HepG2 (cell line): ENCODE measurements at regions not wholly inside any gene's neighbourhood (a gene's known extent, or its start where the extent isn't known, plus 50 kb on each side); places are given as distances from the start of the nearest gene placed in this dataset.

Experiments
- ATAC-seq: fragments of 200-7000 bp; cut with Tn5 transposase; 3 replicates; pipeline ENCODE4 v1.9.1; 2020; ENCODE audit warnings: mild to moderate bottlenecking, moderate library complexity
- BruUV-seq: library from RNA; stranded (reverse); fragments of 400-500 nt; replicated peaks from 2 replicates; lab custom pipeline; 2021; lab: Mats Ljungman, UMichigan
- CTCF ChIA-PET: fragments of 300-600 bp; formaldehyde crosslinking; extraction: SDS; loops from one replicate; lab custom pipeline; 2021; ENCODE audit warnings: low total read pairs, inconsistent platforms, low intra/inter-chr PET ratio; lab: Yijun Ruan, JAX
- POLR2A ChIA-PET: fragments of 350-600 bp; sonication (Branson Sonifier 250); formaldehyde crosslinking; loops from one replicate; lab custom pipeline; 2020; ENCODE audit warnings: antibody characterized with exemption, inconsistent platforms; lab: Yijun Ruan, JAX
- DNase-seq: peaks from one replicate; pipeline ENCODE4 v3.0.0-alpha.2; 2015; ENCODE audit warnings: low spot score
- FAIRE-seq: peaks from 3 replicates; lab custom pipeline; 2011; peaks lifted over from hg19 to GRCh38; lab: Jason Lieb, UNC
- H2AFZ ChIP-seq: one replicate; pipeline ENCODE4 v1.6.1; 2011; ENCODE audit warnings: low read length, inconsistent platforms
- H3K27ac ChIP-seq: fragments of 300-600 bp; 3 replicates; pipeline ENCODE4 v1.8.0; 2011; ENCODE audit warnings: mixed run types, mild to moderate bottlenecking, mixed read lengths, low read length, inconsistent platforms; ENCODE audit not compliant: insufficient read depth; ENCODE audit errors: extremely low read length
- H3K27me3 ChIP-seq, 2 experiments: fragments of 200-600 bp in 1 of 2; 2 replicates in 1 of 2; 3 replicates in 1 of 2; pipeline versions ENCODE4 v1.6.0 to v1.8.0; 2011; ENCODE audit warnings: low read length in 2 of 2, mild to moderate bottlenecking in 2 of 2, moderate library complexity in 2 of 2, inconsistent platforms in 1 of 2; ENCODE audit not compliant: insufficient read depth in 2 of 2, control insufficient read depth in 1 of 2
- H3K36me3 ChIP-seq, 2 experiments: fragments of 200-600 bp in 1 of 2; replicated peaks in 1 of 2; 2 replicates in 1 of 2; 3 replicates in 1 of 2; pipeline versions ENCODE4 v1.5.1 to v1.8.0; 2011; ENCODE audit warnings: low read length in 2 of 2, inconsistent platforms in 1 of 2; ENCODE audit not compliant: insufficient read depth in 2 of 2, control insufficient read depth in 1 of 2
- H3K4me1 ChIP-seq: 2 replicates; pipeline ENCODE4 v1.5.1; 2012; ENCODE audit warnings: low read length, inconsistent platforms; ENCODE audit not compliant: insufficient read depth
- H3K4me2 ChIP-seq: 2 replicates; pipeline ENCODE4 v1.6.0; 2011; ENCODE audit warnings: low read depth, low read length, inconsistent platforms
- H3K4me3 ChIP-seq, 3 experiments: fragments of 200-600 bp in 1 of 3; sonication (generic), shearing (Covaris generic) in 1 of 3; replicated peaks in 1 of 3; 2 replicates each; pipeline ENCODE4 v1.5.1; 2011 to 2016; ENCODE audit warnings: low read length in 3 of 3, inconsistent platforms in 2 of 3, low read depth in 2 of 3, mild to moderate bottlenecking in 2 of 3, control low read depth in 1 of 3, mixed read lengths in 1 of 3; ENCODE audit not compliant: insufficient read depth in 1 of 3
- H3K79me2 ChIP-seq: one replicate; pipeline ENCODE4 v1.6.1; 2011; ENCODE audit warnings: low read length, inconsistent platforms; ENCODE audit not compliant: insufficient read depth
- H3K9ac ChIP-seq: 2 replicates; pipeline ENCODE4 v1.6.0; 2011; ENCODE audit warnings: mild to moderate bottlenecking, low read depth, low read length, inconsistent platforms; ENCODE audit not compliant: insufficient read depth
- H3K9me3 ChIP-seq: 2 replicates; pipeline ENCODE4 v1.5.1; 2012; ENCODE audit warnings: mild to moderate bottlenecking, low read length
- H4K20me1 ChIP-seq: 2 replicates; pipeline ENCODE4 v1.6.0; 2011; ENCODE audit warnings: inconsistent platforms, mild to moderate bottlenecking, low read length, moderate library complexity; ENCODE audit not compliant: insufficient read depth
- FIP1L1 ChIP-seq: fragments of 200-400 bp; formaldehyde crosslinking; IDR thresholded peaks from 2 replicates; pipeline ENCODE4 v1.6.1; 2018; ENCODE audit warnings: low read depth, mild to moderate bottlenecking, low read length, moderate library complexity, borderline replicate concordance; ENCODE audit not compliant: insufficient read depth
- THYN1 ChIP-seq: sonication (generic); formaldehyde crosslinking; IDR thresholded peaks from 2 replicates; pipeline ENCODE4 v1.8.1; 2023; ENCODE audit warnings: low read depth, mild to moderate bottlenecking, moderate library complexity, missing genetic modification reagents, borderline replicate concordance
- ZFP62 ChIP-seq: sonication (generic); formaldehyde crosslinking; IDR thresholded peaks from 2 replicates; pipeline ENCODE4 v1.4.0; 2020; ENCODE audit warnings: missing genetic modification reagents
- ZMYM3 ChIP-seq: sonication (generic); formaldehyde crosslinking; IDR thresholded peaks from 2 replicates; pipeline ENCODE4 v1.5.1; 2020; ENCODE audit warnings: mild to moderate bottlenecking, missing genetic modification reagents
- WGBS: methylation state at CpG from one replicate; pipeline ENCODE4 v1.1.6; 2017; ENCODE audit warnings: low lambda C conversion rate; 5-methylcytosine and 5-hydroxymethylcytosine counted together
- in situ Hi-C: cut with HindIII; loops from 2 replicates; pipeline ENCODE4 v1.10.0; 2017; ENCODE audit warnings: low pct_unique_long_range_greater_than_20kb; ENCODE audit not compliant: extremely low pct_ligation_motif_present
- intact Hi-C: fragments of 100-400 bp; cut with micrococcal nuclease; formaldehyde crosslinking; loops from one replicate; pipeline ENCODE4 v1.10.0; 2022; ENCODE audit not compliant: unreplicated experiment
- TF ChIP-seq, protein P1 (sequence below): sonication (generic); formaldehyde crosslinking; IDR thresholded peaks from 2 replicates; pipeline ENCODE4 v1.5.1; 2020; ENCODE audit warnings: mild to moderate bottlenecking, missing genetic modification reagents
- TF ChIP-seq, protein P2 (sequence below): sonication (generic); formaldehyde crosslinking; IDR thresholded peaks from 2 replicates; pipeline ENCODE4 v1.9.0; 2021; ENCODE audit warnings: missing genetic modification reagents, borderline replicate concordance
- TF ChIP-seq, protein P3 (sequence below): sonication (generic); formaldehyde crosslinking; IDR thresholded peaks from 2 replicates; pipeline ENCODE4 v1.5.0; 2020; ENCODE audit warnings: mild to moderate bottlenecking, missing genetic modification reagents

DNA sequence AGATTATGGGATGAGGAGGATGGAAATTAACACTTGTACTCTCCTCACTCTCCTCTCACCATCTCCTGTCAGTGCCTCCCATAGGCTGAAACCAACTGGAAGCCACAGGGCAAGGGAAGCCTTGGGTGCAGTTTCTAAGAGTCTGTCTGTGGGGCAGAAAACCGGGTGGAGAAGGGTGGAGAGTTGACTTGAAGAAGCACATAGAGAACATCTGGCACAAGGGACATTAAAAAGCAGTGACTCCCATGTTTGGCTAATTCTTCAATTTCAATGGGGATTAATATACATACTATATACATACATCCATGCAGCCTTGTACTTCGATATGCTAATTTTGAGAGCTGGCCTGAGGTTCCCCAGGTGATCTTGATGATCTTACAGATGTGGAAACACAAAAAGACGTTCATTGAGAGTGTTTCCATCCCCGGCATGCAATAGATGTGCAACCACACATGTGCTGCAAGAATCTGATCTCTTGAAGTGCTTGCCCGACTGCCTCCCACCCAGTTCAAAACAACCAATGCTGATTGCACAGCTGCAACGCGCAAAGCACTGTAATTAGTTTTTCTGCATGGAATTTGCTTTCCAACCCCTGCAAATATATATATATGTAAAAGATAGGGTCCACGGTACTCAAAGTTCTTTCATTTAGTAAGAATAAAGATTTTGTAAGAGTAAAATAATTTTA is 121.9 kb upstream of the TMC3 start:
- BruUV-seq = no TSS peak
- intact Hi-C loops (no loop called here), in situ Hi-C loops (no loop called here)
- Histone ChIP-seq H3K4me3 (no peak overlapping the region), H3K36me3 (no peaks in the 10 kb centered on the region), H3K4me1 (no peaks in the 10 kb centered on the region), H2AFZ (no peak overlapping the region), H3K27me3 (no peaks in the 10 kb centered on the region; a peak in 1 of 5 replicates), H3K9me3 (no peaks in the 10 kb centered on the region), H3K4me2 (no peak overlapping the region), H3K27ac (no peak overlapping the region), H4K20me1 (no peaks in the 10 kb centered on the region), H3K79me2 (no peaks in the 10 kb centered on the region), H3K9ac (no peak overlapping the region)
- FAIRE-seq = no peak
- TF ChIP-seq FIP1L1 = no peak
- TF ChIP-seq ZMYM3 (CRISPR knock-in tag) = no peak
- 19% methylated on average over 8 of the region's 8 CpGs for WGBS
- no peak for ATAC-seq
- DNase-seq = no peak
- ChIA-PET POLR2A (no interaction called here), CTCF (no interaction called here)

DNA sequence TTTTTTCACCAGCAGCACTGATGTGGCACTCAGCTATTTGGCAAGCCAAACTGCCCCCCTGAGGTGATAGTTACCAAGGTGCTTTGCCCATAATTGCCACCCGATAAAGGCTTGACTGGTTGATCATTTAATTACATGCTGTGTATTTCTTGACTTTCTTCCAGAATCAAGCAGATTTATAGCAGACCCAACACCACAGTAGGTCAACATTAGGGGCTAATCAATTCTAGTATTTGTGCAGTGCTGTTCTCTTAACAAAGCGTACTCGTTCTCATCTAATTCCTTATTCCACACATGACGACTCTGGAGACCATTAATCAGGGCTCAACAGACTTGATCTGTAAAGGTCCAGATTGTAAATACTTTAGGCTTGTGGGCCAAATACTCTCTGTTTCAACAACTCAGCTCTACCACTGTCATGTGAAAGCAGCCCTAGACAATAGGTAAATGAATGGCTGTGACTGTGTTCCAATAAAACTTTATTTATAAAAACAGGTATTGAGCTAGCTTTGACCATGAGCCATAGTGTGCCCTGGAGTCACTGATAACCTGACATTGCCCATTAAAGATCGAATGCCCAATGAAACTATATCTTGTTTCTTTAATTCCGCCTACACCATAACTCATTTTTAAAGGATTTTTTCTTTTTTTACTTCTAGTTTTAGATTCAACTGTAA is 119.1 kb upstream of the TMC3 start:
- no peak for DNase-seq
- Histone ChIP-seq H3K27ac (no peak overlapping the region), H3K27me3 (no peaks in the 10 kb centered on the region; a peak in 1 of 5 replicates), H3K9me3 (no peaks in the 10 kb centered on the region), H3K4me3 (no peak overlapping the region), H3K9ac (no peak overlapping the region), H3K4me1 (no peaks in the 10 kb centered on the region), H3K4me2 (no peak overlapping the region), H3K79me2 (no peaks in the 10 kb centered on the region), H4K20me1 (no peaks in the 10 kb centered on the region), H3K36me3 (no peaks in the 10 kb centered on the region), H2AFZ (no peak overlapping the region)
- POLR2A ChIA-PET = no interaction called here
- intact Hi-C loops = no loop called here
- ATAC-seq = no peak
- TF ChIP-seq, protein P1, sequence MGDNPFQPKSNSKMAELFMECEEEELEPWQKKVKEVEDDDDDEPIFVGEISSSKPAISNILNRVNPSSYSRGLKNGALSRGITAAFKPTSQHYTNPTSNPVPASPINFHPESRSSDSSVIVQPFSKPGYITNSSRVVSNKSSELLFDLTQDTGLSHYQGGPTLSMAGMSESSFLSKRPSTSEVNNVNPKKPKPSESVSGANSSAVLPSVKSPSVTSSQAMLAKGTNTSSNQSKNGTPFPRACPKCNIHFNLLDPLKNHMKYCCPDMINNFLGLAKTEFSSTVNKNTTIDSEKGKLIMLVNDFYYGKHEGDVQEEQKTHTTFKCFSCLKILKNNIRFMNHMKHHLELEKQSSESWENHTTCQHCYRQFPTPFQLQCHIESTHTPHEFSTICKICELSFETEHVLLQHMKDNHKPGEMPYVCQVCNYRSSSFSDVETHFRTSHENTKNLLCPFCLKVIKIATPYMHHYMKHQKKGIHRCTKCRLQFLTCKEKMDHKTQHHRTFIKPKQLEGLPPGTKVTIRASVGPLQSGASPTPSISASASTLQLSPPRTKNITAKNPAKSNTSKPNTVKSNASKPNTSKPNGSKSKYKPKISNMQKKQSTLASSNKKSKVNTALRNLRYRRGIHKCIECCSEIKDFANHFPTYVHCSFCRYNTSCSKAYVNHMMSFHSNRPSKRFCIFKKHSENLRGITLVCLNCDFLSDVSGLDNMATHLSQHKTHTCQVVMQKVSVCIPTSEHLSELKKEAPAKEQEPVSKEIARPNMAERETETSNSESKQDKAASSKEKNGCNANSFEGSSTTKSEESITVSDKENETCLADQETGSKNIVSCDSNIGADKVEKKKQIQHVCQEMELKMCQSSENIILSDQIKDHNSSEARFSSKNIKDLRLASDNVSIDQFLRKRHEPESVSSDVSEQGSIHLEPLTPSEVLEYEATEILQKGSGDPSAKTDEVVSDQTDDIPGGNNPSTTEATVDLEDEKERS (CRISPR knock-in tag) = no peak
- TF ChIP-seq, protein P2, sequence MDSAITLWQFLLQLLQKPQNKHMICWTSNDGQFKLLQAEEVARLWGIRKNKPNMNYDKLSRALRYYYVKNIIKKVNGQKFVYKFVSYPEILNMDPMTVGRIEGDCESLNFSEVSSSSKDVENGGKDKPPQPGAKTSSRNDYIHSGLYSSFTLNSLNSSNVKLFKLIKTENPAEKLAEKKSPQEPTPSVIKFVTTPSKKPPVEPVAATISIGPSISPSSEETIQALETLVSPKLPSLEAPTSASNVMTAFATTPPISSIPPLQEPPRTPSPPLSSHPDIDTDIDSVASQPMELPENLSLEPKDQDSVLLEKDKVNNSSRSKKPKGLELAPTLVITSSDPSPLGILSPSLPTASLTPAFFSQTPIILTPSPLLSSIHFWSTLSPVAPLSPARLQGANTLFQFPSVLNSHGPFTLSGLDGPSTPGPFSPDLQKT (CRISPR knock-in tag) = no peak
- TF ChIP-seq ZFP62 (CRISPR knock-in tag) = no peak
- TF ChIP-seq, protein P3, sequence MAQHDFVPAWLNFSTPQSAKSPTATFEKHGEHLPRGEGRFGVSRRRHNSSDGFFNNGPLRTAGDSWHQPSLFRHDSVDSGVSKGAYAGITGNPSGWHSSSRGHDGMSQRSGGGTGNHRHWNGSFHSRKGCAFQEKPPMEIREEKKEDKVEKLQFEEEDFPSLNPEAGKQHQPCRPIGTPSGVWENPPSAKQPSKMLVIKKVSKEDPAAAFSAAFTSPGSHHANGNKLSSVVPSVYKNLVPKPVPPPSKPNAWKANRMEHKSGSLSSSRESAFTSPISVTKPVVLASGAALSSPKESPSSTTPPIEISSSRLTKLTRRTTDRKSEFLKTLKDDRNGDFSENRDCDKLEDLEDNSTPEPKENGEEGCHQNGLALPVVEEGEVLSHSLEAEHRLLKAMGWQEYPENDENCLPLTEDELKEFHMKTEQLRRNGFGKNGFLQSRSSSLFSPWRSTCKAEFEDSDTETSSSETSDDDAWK (CRISPR knock-in tag) = no peak
- TF ChIP-seq THYN1 (CRISPR knock-in tag) = no peak
- in situ Hi-C loops = no loop called here
- FAIRE-seq = no peak
- CTCF ChIA-PET = no interaction called here
- WGBS = 4% methylated on average over 6 of the region's 6 CpGs
- BruUV-seq = no TSS peak
